ENCODE measurements at regions not wholly inside any gene's neighbourhood (a gene's known extent, or its start where the extent isn't known, plus 50 kb on each side); places are given as distances from the start of the nearest gene placed in this dataset.

DNA sequence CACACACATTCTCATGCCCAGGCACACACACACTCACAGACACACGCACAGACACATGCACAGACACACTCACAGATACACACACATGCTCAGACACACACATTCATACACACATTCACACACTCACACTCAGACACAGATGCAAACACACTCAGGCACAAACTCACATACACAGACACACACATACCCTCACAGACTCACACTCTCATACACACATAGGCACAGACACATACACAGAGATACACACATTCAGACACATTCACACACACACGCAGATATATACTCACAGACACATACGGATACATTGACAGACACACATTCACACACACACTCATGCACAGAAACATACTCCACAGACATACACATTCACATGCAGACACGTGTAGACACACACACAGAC lies 89.6 kb downstream of the RBFOX3 start:
- no peak for DNase-seq (ENCODE audit: low spot score)

DNA sequence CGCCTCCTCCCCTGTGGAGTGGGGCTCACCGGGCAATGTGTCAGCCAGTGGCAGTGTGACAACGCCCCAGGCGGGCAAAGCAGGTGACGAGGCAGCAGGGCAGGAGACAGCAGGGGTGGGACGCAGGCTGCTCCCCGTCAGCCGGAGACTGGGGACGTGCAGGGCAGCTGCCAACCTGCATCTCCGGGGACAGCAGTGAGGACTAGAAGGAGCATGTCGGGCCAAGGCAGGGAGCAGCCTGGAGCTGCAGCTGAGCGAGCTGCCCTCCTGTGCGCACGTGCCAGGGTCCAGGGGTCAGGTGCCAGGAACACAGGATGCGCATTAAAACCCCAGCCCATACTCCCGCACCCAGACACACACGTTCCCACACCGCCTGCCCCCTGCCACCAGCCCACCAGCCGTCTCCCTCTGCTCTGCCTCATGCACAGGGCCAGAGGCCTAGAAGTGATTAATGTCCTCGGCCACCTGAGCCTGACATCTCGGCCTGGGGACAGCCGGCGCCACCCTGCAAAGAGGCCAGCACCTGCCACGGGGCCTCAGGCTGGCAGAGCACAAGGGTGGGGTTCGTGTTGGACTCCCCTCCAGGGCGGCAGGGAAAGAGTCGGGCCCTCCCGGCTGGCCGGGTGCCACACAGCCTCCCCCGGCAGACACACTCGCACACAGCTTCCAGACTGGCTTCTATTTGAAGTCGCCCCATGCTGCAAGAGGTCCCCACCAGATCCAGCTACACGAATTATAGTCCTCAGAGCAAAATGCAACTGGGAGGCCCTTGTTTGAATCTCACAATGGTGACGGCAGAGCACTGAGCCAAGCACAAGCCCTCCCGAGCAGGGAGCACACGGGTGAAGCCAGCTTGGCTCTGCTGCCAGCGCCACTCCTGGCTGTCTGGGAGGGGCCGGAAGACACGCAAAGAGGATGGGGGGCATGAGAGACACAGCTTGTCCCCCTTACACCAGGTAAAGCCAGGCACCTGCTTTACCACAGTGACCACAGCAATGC lies 90.4 kb downstream of the RBFOX3 start:
- no peak for DNase-seq (ENCODE audit: low spot score)

DNA sequence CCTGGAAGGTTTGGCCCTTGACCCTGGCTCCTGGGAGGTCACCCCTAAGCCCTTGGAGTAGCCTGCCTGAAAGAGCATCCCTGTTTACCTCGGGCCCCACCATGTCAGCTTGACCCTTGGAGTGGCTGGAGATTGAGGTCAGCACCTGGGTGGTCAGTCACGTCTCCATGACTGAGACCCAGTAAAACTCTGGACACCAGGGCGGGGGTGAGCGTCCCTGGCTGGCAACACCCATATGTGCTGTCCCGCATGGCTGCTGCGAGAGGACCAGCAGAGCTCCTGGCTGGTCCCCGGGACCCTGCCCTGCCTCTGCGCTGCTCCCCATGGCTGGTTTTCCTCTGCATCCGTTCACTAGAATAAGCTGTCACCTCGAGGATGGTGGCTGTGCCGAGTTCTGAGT lies 91.2 kb downstream of the RBFOX3 start:
- DNase-seq (ENCODE audit: low spot score) = no peak

DNA sequence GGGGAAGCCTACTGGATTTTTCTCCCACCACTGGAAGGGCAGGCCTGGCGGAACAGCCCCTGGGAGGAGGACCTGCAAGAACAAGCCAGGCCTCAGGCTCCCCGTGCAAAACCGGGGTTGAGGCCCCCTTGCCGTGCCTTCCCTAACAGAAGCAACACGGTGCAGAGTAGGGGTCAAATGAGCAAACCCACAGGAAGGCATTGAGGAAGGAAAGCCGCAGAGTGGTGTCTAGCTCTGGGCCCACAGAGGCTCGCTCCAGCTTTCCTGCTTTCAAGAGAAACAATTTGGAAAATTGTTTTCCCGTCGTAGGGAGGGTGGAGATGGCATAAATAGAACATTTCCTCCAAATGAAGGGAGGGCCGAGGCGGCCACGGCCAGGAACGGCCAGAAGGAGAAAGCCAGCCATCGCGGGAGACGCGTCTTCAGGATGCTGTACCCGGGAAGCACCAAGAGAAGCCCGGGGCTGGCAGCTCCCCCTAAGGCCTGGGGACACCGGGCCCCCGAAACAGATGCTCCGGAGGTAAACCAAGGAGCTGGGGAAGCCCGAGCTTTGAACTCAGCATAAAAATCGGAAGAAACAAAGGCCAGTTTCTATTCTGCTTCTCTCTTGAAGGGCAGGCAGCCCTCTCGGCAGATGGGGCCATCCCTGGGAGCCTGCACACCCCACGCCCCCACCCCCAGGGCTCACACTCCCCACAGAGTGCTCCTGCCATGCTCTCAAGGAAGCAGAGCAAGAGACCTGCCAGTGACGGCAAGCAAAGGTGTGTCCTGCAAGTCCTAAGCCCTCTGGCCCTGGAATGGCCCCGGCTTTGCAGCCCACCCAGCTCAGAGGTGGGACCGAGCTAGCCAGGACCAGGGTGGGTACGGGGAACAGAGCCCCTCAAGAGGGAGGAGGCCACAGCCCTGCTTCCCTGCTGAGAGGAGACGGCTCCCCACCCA lies 92.0 kb downstream of the RBFOX3 start:
- no peak for DNase-seq (ENCODE audit: low spot score)

DNA sequence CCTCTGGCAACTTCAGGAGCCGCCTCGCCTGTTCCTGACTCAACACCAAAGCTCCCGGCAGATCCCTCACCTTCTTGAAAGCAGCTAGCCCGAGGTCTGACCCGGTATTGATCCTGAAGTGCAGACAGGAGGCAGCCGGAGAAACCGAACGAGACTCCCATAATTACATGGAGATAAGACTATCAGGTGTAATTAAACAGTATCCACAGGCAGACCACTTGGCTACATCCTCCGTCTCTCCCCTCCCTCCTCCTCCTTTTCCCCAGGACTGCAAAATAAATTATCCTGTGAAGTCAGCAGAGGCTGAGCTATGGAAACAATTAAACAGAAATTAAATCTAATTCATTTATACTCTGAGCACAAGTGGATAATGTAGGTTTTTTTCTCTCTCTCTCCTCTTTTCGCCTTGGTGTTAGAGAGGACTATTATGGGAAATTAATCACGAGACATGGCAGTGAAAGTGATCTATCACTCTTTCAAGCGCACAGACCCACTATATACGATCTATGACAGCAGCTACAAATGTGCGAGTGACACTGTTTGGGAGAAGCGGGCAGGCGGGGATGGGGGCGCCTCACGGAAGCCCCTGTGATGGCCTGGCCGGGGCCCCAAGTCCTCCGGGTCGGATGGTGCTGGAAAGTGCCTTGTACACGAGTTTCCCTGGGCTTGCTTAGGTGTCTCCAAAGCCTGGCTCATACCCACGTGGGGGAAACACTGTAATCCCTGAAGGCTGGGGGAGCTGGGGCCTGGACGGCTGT lies 92.8 kb downstream of the RBFOX3 start:
- DNase-seq (ENCODE audit: low spot score) = no peak

DNA sequence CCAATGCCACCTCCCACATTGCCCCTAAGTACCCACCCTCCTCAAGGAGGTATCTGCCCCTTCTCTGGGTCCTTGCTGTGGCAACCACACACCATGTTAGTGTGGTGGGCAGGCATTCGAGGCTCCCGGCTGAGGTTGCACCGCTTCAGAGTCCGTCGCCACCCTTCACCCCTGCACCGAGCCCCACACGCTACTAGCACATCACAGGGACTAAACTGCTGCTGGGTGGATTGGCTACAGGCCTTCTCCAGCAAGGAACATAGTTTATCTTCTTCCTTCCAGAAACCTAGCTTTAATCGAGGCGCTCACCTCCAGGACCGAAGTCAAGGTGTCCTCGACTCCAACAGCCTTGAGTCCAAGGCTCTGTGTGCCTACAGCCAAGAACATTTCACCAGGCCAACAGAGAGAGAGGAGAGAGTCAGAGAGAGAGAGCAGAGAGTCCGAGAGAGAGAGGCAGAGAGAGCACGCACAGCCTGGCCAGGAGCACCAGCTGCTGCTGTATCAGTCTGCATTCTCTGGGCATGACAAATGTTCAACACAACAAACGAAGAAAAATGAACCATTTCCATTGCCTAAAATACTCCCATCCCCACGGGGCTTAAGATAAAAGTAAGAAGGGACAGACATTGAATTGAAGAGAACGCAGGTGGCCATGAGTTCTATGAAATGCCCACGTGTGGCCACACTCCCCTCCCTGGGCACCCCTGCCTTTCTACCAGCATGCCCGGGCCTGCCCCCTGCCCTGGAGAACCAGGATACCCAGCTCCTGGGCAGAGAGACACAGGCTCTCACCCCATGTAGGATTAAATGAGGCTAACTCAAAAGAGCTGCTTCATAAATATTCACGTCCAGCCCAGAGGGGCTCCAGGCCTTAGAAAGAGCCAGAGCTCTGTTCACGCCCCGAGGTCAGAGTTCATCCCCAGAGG lies 94.9 kb downstream of the RBFOX3 start:
- no peak for DNase-seq (ENCODE audit: low spot score)

DNA sequence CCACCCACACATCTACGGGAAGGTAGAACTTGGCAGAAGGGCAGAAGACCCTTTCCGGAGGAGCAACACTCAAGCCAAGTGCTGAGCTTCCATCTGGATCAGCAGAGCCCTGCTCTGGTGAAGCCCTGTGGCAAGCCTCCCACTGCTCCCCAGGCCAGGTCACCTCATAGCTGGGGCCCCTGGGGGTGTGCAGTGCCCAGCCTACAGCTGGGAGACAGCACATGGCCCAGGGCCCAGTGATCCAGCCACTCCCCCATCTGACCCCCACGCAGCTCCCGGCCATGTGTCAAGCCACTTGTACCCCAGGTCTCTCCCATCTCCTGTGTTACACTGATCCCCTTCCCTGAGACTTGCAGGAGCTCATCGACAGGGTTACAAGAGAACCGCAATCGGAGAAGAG lies 95.7 kb downstream of the RBFOX3 start:
- DNase-seq (ENCODE audit: low spot score) = no peak

DNA sequence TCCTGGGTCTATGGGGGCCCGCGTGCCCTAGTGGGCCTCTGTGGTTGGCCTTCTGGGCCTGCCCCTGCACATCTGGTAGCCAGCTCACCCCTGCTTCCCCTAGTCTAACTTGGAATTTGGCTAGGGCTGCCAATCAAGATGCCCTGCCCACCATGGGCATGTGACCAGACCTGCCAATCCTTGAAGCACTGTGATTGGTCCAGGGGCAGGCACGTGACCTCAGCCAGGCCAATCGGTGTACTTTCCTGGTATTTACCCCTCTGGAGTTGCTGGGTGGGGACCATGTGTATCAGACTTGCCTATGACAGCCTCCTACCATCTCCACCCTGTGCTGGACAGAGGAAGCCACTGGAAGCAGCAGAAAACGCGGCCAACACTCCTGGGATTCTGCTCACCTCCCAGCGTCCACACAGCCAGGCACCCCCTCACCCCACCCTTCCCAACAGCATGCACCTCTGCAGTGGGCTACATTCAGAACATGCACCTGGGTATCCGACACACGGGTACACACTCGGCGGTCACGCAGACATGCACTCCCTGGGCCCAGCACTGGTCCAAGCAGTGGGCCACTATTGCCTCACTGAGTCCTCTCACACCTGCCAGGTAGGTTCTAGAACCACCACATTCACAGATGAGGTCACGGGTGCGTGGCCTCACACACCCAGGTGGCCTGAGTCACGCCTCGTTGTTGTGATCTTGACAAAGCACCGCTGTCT lies 96.9 kb downstream of the RBFOX3 start:
- DNase-seq (ENCODE audit: low spot score) = no peak

DNA sequence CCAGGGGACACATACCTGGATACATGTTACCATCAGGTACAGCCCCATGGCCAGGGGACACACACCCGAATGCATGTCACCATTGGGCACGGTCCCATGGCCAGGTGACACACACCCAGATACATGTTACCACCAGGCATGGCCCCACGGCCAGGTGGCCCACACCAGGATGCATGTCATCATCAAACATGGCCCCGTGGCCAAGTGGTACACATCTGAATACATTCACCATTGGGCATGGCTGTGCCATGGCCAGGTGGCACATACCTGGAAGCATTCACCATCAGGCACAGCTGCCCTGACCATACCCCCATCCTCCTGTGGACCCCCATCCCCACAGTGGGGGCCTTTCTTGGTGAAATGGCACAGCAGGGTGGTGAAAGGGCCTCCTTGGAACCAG lies 97.6 kb downstream of the RBFOX3 start:
- DNase-seq (ENCODE audit: low spot score) = no peak

DNA sequence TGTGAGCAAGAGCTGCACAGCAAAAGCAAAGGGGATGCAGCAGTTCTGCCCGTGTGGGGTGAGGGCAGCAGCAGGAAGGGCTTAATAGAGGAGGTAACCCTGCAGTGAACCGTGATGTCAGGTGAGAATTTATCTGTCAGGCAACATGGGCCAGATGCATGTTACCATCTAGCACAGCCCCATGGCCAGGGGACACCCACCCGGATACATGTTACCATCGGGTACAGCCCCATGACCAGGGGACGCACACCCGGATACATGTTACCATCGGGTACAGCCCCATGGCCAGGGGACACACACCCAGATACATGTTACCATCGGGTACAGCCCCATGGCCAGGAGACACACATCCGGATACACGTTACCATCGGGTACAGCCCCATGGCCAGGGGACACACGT lies 99.4 kb downstream of the RBFOX3 start:
- DNase-seq (ENCODE audit: low spot score) = no peak

DNA sequence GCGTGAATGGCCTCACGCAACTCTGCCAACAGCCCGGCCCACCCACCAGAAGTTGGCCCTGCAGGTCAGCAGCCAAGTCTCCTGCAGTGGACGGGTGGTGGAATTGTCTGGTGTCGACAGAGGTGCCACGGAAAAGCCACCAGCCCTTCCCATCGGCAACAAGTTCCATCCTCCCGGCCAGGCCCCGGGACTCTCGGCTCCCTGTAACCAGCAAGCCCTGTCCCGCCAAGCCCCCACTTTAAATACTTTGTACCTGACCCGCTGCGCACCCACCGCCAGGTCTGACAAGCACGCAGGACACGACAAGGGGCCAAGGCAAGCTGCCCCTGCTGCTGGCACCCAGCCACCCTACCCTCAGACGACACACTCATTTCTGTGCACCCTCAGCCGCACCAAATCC lies 100.8 kb downstream of the RBFOX3 start:
- no peak for DNase-seq (ENCODE audit: low spot score)

DNA sequence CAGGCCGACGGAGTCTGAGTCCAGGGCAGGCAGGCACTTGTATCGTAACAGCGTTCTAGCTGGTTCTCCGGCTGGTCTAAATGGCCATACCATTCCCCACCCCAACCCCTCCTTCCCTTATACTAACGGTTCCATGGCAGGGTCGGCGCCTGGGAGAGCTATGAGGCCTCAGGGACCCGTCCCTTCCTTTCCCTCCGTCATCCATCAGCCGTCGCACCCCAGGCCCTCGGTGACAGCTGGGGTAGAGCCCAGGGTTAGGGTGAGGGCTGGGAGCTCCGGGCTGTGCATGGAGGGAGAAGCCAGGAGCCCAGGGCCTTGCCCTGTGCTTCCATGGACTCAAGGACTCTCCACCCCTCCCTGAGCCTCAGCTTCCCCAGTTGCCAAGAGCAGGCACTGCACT lies 101.4 kb downstream of the RBFOX3 start:
- DNase-seq (ENCODE audit: low spot score) = no peak

DNA sequence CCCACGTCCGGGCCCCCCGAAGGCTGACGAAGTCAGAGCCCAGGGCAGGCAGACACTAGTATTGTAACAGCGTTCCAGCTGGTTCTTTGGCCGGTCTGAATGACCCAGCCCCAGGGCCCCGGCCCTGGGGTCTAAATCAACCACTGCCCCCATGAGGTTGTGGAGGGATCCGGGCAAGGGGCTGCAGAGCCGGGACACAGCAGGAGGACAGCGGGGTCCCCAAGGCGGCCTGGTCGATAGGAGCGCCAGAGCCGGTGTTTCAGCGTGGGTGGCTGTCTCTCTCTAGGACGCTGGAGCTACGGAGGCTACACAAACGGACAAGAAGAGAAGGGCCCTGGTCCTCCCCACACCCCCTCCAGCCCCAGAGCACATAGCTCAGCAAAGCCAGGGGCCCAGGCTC lies 101.8 kb downstream of the RBFOX3 start:
- no peak for DNase-seq (ENCODE audit: low spot score)

DNA sequence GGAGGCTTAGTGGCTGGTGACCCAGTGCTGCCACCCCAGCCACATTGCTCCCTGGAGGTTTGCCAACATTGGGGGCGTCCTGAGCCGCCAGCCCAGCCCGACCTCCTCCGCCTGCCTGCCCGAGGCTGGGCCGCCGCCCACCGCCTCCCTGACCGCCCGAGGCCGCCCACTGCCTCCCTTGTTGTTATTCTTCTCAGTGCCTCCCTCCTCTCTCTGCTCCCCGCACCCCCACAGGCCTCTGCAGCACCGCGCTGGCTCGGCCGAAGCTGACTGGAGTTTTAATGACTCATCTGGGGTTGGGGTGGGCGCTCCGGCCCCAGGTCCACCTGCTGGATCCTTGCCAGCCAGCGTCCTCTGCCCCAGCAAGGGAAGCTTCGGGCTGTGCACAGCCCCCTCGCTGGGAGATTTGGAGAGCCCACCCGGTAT lies 102.5 kb downstream of the RBFOX3 start:
- DNase-seq (ENCODE audit: low spot score) = no peak

DNA sequence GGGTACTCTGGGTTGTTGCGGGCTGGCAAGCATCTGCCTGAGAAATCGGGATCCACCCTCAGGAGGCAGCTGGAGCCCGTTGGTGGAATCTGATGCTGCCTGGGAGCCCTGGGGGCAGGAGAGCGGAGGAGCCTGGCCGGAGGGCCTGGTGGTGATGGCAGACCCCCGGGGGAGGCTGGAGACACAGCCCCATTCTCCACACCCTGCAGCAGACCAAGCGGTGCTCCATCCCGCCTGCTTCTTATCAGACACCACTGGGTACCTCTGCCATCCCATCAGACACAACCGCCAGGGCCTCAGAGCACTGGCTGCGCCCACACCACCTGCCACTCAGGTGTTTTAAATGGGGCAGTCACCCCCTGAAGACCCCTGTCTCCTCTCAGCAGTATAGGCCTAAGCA lies 103.9 kb downstream of the RBFOX3 start:
- DNase-seq (ENCODE audit: low spot score) = no peak

DNA sequence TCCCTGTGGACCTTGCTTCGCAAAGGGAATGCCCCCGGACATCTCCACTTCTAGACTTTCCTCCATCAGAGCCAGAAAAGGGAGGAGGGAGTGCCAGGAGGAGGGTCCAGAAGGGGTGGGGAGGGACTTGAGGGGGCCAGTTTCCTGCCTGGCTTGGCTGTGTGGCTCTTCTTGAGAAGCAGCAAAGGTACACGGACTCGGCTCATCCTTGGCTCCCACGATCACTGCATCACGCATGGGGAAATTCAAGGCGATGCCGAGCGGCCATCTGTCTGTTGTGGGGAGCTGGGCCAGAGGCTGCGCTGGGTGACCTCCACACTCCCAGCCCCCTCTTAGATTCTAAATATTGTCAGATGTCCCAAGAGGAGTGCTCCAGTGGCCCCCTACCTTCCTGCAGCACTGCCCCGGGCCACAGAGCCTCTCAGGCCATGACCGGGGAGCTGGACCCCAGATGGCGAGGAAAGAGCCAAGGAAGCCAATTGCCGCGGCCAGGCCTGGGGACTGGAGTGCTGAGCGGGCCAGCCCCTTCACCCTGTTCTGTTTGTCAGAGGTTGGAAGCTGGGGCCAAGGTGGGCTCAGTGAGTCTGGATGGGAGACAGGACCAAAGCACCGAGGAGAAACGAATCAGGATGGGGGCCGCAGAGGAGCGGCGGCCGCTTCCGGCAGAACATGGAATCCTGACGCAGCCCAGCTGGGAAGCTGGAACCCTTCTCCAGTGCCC lies 104.5 kb downstream of the RBFOX3 start:
- DNase-seq (ENCODE audit: low spot score) = no peak

DNA sequence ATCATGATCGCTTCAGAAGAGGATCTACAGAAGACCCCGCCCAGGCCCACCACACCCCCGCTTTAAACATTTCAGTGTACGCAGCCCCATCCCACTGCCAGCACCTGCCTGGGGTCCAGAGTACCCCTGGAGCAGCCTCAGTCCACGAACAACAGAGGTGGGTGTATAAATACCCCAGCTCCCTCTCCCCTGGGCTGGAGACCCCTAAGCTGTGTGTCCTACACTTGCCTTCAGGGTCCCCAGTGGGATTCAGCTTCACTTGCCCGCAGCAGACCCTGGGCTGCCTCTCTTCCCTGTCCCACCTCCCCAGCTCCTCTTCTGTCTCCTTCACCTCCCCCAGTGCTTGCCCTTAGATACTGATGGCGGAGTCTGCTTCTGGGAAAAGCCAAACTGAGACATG lies 105.7 kb downstream of the RBFOX3 start:
- DNase-seq (ENCODE audit: low spot score) = no peak

DNA sequence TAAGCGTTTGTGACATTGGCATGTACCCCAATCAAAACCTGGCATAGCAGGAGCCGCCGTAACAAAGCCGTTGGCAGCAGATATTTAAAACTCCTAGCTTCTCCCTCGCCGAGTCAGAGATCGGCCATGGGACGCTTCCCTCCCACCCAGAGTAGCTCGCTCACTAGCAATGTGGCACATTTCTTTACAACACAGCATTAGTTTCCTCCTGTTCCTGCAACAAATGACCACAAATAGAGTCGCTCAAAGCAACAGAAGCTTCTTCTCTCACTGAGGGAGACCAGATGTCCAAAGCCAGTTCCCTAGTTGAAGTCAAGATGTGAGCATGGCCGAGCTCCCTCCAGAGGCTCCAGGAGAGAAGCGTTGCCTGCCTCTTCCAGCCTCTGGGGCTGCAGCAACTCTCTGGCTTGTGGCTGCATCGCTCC lies 106.7 kb downstream of the RBFOX3 start:
- no peak for DNase-seq (ENCODE audit: low spot score)

DNA sequence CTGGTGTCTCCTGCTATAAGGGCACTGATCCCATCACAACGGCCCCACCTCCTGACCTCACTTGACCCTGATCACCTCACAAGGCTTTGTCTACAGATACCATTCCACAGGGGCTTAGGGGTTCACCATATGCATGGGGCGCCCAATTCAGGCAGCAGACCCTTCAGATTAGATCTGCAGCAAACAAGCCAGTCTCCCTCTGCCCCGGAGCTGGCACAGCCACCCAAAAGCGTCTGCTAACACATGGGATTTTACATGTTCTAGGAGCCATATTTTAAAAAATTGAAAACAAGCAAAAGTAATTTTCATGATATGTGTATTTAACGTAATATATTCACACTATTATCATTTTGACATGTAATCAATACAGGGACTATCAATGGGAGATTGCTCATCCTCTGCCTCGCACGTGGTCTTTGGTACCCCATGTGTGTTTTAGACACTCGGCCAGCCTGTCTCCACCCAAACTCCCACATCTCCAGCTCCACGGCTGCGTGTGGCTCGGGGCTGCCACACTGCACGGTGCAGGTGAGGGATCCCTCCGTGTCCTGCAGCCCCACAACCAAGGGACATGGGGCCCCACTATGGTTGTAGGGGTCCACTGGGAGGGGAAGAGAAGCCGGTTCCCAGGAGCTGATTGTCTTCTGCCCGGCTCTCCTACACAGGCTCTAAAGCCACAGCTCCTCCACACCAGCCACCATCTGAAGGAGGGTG lies 107.6 kb downstream of the RBFOX3 start:
- no peak for DNase-seq (ENCODE audit: low spot score)
